ENCODE measurements at regions not wholly inside any gene's neighbourhood (a gene's known extent, or its start where the extent isn't known, plus 50 kb on each side); places are given as distances from the start of the nearest gene placed in this dataset.
"Not testable (repeated sequence)": the region's sequence is repeated elsewhere in the genome, so short reads cannot be mapped to it uniquely, and the experiment has no call there.

DNA sequence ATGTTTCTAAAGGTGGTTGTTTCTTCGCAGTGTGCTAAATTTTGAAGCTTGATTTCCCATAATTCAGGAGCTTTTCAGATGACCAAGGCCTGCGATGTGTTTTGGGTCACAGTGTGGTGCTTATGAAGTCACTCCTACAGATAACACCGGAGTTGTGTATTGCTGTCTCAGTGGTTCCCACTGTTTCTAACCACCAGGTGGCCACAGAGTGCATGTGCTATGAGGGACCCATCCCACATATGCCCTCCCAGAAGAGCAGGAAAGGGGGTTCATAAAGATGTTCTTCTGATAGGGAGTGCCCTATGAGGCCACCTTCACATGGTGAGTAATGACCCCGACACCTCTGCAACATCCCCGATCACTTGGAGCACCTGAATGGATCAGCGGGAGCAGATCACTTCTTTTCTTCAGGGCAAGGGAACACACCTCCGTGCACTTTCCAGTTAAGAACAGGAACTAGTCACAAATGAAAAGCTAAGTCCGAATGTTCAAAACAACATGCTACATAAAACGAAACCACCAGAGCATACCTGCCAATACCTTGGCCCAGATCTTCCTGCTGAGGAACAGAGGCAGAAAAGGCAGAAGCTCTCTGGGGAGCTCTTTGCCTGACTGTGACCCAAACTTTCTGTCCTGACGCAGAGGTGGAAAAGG, 262.1 kb downstream of the FAM72C start:
- TF ChIP-seq, protein P1, sequence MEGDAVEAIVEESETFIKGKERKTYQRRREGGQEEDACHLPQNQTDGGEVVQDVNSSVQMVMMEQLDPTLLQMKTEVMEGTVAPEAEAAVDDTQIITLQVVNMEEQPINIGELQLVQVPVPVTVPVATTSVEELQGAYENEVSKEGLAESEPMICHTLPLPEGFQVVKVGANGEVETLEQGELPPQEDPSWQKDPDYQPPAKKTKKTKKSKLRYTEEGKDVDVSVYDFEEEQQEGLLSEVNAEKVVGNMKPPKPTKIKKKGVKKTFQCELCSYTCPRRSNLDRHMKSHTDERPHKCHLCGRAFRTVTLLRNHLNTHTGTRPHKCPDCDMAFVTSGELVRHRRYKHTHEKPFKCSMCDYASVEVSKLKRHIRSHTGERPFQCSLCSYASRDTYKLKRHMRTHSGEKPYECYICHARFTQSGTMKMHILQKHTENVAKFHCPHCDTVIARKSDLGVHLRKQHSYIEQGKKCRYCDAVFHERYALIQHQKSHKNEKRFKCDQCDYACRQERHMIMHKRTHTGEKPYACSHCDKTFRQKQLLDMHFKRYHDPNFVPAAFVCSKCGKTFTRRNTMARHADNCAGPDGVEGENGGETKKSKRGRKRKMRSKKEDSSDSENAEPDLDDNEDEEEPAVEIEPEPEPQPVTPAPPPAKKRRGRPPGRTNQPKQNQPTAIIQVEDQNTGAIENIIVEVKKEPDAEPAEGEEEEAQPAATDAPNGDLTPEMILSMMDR (IDR thresholded peaks at IDR 0.05), result peak; percentile 43
- intact Hi-C loops (cut with DNase I); H3K4me1 ChIP-seq; H3K4me3 ChIP-seq; H3K27me3 ChIP-seq (ENCODE audit: low read depth); H3K27ac ChIP-seq; H3K36me3 ChIP-seq; DNase-seq; H3K9me3 ChIP-seq: not testable (repeated sequence)
- ATAC-seq, result peak; percentile 59 to 68

DNA sequence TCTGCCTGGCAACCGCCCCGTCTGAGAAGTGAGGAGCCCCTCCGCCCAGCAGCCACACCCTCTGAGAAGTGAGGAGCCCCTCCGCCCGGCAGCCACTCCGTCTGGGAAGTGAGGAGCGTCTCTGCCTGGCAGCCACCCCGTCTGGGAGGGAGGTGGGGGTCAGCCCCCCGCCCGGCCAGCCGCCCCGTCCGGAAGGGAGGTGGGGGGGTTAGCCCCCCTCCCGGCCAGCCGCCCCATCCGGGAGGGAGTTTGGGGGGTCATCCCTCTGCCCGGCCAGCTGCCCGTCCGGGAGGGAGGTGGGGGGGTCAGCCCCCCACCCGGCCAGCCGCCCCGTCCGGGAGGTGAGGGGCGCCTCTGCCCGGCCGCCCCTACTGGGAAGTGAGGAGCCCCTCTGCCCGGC, 269.0 kb downstream of the FAM72C start:
- H3K4me1 ChIP-seq; H3K4me3 ChIP-seq; DNase-seq; H3K36me3 ChIP-seq; intact Hi-C loops (cut with DNase I); H3K27ac ChIP-seq; ATAC-seq; H3K9me3 ChIP-seq: not testable (repeated sequence)
- peaks cover 24% of the 10 kb centered on the region for H3K27me3 ChIP-seq (ENCODE audit: low read depth)

DNA sequence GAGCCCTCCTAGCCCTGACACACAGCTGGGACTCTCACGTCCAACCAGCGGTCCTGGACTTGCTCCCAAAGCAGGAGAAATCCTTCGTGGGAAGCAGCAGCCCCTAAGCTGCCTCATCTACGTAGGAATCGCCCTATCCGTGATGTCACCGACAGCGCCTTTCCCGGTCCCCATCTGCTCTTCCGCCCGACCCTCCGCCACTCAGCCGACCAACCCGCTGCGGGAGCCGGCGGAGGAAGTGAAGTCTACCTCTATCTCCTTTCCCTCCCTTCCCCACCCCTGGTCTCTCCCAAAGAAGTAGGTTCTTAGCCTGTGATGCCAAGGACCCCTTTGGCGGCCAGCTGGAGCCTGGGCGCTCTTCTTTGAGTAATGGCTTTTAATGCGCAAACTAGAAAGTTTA, 272.1 kb downstream of the FAM72C start:
- peak overlapping the region; percentile 31 for H3K4me3 ChIP-seq
- intact Hi-C loops (cut with DNase I), result no loop called here
- peaks cover 51% of the 10 kb centered on the region for H3K27me3 ChIP-seq (ENCODE audit: low read depth)
- no peaks in the 10 kb centered on the region for H3K4me1 ChIP-seq
- DNase-seq (no peak), ATAC-seq (no peak)
- H3K36me3 ChIP-seq, result no peaks in the 10 kb centered on the region
- no peak overlapping the region for H3K27ac ChIP-seq
- no peaks in the 10 kb centered on the region for H3K9me3 ChIP-seq
- TF ChIP-seq, protein P1 (IDR thresholded peaks at IDR 0.05), result no peak

DNA sequence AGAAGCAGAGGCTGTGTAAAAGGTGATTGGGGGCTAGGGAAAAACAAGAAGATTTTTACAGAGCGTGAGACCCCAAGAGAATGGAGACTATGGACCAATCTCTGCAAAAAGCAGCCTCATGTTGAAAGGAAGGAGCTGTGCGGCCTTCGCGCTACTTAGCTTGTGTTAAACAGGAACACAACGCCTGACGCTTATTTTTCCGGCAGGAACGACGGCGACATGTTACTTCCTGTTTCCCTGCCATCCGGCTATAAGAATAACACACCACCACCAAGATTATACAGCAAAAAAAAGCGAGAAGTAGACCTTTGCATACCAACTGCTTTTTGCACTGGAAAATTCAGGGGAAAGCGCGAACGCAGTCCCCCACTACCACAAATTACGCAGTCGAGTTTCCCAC, 272.7 kb downstream of the FAM72C start:
- ATAC-seq (peak; percentile 39 to 64), DNase-seq (peak; percentile 59)
- Histone ChIP-seq H3K4me1 (no peaks in the 10 kb centered on the region), H3K36me3 (no peaks in the 10 kb centered on the region), H3K9me3 (no peaks in the 10 kb centered on the region), H3K4me3 (peak overlapping the region; percentile 31), H3K27ac (no peak overlapping the region), H3K27me3 (ENCODE audit: low read depth) (peaks cover 58% of the 10 kb centered on the region)
- TF ChIP-seq, protein P1 (IDR thresholded peaks at IDR 0.05), result no peak
- intact Hi-C loops (cut with DNase I), result no loop called here

DNA sequence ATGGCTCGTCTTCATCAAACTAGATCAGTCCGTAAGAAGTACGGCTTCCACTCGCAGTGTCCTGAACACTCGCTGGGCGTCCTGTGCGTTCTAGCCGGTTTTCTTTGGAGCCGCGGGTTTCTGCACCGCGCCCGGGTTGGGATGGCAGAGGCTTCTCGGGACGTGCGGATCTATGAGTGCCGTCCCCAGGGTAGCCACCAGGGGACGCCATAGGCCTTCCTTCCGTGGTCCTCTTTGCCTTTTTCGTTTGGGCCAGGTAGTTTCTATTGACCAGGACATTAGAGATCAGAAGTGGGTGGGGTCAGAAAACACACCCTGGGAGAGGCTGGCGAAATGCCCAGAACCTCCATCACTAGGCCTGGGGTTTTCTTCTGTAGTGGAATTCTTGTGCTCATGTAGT, 273.8 kb downstream of the FAM72C start:
- TF ChIP-seq, protein P1 (IDR thresholded peaks at IDR 0.05), result peak; percentile 63
- H3K4me3 ChIP-seq, result no peak overlapping the region
- peaks cover 65% of the 10 kb centered on the region for H3K27me3 ChIP-seq (ENCODE audit: low read depth)
- H3K9me3 ChIP-seq, result no peaks in the 10 kb centered on the region
- no peak overlapping the region for H3K27ac ChIP-seq
- DNase-seq, result peak; percentile 65
- intact Hi-C loops (cut with DNase I), result no loop called here
- peak; percentile 71 to 75 for ATAC-seq
- no peaks in the 10 kb centered on the region for H3K4me1 ChIP-seq
- no peaks in the 10 kb centered on the region for H3K36me3 ChIP-seq

DNA sequence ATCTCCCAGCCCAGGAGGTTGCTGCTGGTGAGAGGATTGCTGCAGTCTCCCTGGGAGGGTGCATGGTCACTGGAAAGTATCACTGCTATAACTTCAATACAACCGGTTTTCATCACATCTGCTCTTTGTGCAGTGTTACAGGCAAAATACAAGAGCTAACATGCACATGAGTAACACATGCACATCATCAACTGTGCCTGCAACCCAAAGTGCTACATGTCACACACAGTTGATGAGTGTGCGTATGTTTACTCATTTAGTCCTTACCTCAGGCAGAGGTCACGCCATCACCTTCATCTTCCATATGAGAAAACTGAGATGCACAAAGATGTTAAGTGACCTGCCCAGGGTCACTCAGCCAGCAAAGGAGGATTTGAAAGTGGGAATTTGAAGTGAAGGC, 277.7 kb downstream of the FAM72C start:
- ATAC-seq (no peak), DNase-seq (no peak)
- TF ChIP-seq, protein P1 (IDR thresholded peaks at IDR 0.05), result no peak
- H3K36me3 ChIP-seq, result no peaks in the 10 kb centered on the region
- H3K27ac ChIP-seq, result no peak overlapping the region
- no peaks in the 10 kb centered on the region for H3K4me1 ChIP-seq
- intact Hi-C loops (cut with DNase I), result no loop called here
- no peaks in the 10 kb centered on the region for H3K9me3 ChIP-seq
- H3K27me3 ChIP-seq (ENCODE audit: low read depth), result peaks cover 80% of the 10 kb centered on the region
- no peak overlapping the region for H3K4me3 ChIP-seq

Measured in lower lobe of right lung (tissue), 2 donors.